Esophagus squamous epithelium (tissue), 4 donors: ENCODE measurements at regions not wholly inside any gene's neighbourhood (a gene's known extent, or its start where the extent isn't known, plus 50 kb on each side); places are given as distances from the start of the nearest gene placed in this dataset.

Experiments
- POLR2A ChIP-seq, 4 donors: fragments of 450-650 bp; IDR thresholded peaks; one replicate each; pipeline ENCODE4 v1.6.1; 2017; ENCODE audit warnings: antibody characterized with exemption in 4 of 4, mild to moderate bottlenecking in 4 of 4, moderate library complexity in 3 of 4
- TF ChIP-seq, protein P1 (sequence below), 6 experiments: fragments of 450-650 bp in 4 of 6; fragments of 200-600 bp in 2 of 6; sonication (generic) in 2 of 6; IDR thresholded peaks; one replicate each; pipeline ENCODE4 v1.5.1; 2016 to 2019; ENCODE audit warnings: antibody characterized with exemption in 6 of 6, mild to moderate bottlenecking in 4 of 6, moderate library complexity in 4 of 6

DNA sequence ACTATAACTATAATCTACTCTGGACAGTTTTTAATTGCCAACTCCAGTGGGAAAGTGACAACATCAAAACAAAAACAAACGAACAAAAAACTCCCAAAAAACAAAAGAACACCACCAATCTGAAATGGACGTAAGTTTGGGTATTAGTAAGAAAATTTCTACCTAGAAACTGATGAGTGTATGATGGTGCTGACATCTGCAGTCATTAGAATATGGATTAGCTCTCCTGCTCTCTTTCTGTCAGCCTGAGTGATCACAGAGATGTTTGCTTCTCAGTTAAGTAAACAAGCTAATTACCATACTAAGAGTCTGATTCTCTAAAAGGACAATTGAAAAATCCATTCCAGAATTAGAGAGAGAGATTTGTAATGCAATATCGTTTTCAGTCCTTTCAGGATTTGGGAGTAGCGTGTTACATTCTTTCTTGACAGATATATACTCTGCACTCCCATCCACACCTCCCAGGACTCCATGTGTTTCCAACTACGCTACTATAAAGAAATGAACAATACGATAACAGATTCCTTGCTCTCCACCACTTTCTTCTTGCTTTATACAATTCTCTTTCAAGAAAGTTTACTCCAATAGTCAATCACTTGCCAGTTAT is 1347.4 kb upstream of the PIK3C3 start:
- TF ChIP-seq, protein P1, sequence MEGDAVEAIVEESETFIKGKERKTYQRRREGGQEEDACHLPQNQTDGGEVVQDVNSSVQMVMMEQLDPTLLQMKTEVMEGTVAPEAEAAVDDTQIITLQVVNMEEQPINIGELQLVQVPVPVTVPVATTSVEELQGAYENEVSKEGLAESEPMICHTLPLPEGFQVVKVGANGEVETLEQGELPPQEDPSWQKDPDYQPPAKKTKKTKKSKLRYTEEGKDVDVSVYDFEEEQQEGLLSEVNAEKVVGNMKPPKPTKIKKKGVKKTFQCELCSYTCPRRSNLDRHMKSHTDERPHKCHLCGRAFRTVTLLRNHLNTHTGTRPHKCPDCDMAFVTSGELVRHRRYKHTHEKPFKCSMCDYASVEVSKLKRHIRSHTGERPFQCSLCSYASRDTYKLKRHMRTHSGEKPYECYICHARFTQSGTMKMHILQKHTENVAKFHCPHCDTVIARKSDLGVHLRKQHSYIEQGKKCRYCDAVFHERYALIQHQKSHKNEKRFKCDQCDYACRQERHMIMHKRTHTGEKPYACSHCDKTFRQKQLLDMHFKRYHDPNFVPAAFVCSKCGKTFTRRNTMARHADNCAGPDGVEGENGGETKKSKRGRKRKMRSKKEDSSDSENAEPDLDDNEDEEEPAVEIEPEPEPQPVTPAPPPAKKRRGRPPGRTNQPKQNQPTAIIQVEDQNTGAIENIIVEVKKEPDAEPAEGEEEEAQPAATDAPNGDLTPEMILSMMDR (IDR thresholded peaks at IDR 0.05), result no peak
- no peak for TF ChIP-seq POLR2A (IDR thresholded peaks at IDR 0.05)
